22Rv1 (cell line): ENCODE measurements at regions not wholly inside any gene's neighbourhood (a gene's known extent, or its start where the extent isn't known, plus 50 kb on each side); places are given as distances from the start of the nearest gene placed in this dataset.

Experiments used
- CTCF ChIP-seq: fragments of 450-650 bp; IDR thresholded peaks from 2 replicates; pipeline ENCODE4 v1.5.1; 2017; ENCODE audit warnings: mild to moderate bottlenecking
- ZFX ChIP-seq: fragments of 450-650 bp; IDR thresholded peaks from 2 replicates; pipeline ENCODE4 v1.6.1; 2017; ENCODE audit warnings: antibody characterized with exemption, borderline replicate concordance

GRCh38 chr12:4187916-4188315, 85.6 kb upstream of the CCND2 start:
- no peak for TF ChIP-seq CTCF
- no peak for TF ChIP-seq ZFX
